Suppressor macrophage (primary cell): ENCODE measurements at regions not wholly inside any gene's neighbourhood (a gene's known extent, or its start where the extent isn't known, plus 50 kb on each side); places are given as distances from the start of the nearest gene placed in this dataset.
"Not testable (repeated sequence)": the region's sequence is repeated elsewhere in the genome, so short reads cannot be mapped to it uniquely, and the experiment has no call there.

Experiments
- DNase-seq, 4 experiments: peaks; one replicate each; pipeline ENCODE4 v3.0.0-alpha.2; 2020 to 2022

DNA sequence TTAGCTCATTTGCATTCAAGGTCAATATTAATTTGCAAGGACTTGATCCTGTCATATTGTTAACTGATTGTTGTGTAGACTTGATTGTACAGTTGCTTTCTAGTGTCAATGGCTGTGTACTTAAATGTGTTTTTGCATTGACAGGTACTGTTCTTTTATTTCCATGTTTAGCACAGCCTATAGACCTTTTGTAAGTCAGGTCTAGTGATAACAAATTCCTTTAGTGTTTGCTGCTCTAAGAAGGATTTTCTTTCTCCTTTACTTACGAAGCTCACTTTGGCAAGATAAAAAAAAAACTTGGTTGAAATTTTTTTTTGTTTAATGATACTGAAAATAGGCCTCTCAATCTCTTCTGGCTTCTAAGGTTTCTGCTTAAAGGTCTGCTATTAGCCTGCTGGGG lies 942.3 kb downstream of the QKI start:
- no peak for DNase-seq

DNA sequence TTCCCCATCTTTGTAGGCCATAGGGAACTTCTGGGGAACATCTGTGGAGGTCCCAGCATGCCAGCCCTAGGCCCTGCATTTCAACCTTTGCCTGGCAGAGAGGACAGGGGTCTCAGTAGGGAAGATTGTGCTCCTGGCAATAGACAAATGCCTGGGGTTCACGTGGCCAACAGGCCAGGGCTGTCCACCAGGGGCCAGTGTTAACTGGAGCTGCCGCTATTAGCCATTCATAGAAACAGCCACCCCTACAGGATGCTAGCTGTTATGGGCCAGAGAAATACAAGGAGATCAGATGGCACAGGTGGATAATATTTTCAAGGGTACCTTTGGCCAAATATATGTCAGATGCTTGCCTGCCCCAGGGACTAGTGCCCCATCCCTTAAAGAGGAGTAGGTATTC lies 932.9 kb downstream of the QKI start:
- no peak for DNase-seq

DNA sequence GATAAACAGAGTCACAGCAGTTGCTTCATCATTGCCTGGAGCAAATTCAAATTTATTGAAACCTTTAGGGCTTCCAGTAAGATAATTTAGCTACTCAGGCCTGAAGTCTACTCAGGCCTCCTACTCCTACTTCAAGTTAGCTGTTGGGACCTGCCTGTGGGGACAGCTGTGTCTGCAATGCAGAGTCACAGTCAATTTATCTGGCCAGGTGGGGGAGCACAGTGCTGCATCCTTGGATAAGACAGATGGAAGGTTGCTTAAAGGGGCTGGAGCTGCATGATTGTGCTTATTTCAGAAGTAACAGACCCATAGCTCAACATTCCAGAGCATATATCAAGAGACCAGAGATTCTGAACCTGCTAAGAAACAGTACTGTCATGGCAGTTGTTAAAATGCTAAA lies 932.1 kb downstream of the QKI start:
- DNase-seq, result no peak

DNA sequence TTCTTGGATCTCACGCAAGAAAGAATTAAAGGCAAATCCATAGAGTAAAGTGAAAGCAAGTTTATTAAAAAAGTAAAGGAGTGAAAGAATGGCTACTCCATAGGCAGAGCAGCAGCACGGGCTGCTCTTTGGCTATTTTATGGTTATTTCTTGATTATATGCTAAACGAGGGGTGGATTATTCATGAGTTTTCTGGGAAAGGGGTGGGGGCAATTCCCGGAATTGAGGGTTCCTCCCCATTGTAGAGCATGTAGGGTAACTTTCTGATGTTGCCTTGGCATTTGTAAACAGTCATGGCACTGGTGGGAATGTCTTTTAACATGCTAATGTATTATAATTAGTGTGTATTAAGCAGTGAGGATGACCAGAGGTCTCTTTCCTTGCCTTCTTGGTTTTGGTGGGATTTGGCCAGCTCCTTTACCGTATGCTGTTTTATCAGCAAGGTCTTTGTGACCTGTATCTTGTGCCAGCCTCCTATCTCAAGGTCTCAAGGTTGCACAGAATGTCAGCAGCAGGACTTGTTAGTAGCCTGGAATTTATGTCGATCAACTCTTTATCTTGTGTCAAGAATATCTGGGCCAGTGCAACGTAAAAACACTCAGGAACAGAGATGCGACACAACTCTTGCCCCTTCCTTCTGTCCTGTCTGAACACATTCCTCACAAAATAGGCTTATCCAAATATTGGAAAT lies 931.4 kb downstream of the QKI start:
- no peak for DNase-seq

DNA sequence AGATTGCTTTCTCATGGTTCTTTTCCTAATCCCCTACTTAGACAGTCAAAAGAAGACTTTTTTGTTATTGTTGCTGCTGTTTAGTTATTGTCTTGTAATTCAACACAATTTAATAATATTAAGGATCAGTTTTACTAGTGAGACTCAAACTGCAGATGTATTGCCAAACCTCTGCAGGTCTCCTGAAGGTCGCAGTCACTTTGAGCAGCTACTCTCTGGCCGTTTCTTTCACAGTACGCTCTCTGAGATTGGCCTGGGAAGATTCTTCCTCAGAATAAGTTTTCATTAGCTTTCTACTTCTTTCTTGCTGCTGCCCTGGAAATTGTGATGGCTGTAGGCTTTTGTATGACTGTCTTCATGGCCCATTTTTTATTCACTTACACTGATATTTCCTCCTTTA lies 930.8 kb downstream of the QKI start:
- no peak for DNase-seq

DNA sequence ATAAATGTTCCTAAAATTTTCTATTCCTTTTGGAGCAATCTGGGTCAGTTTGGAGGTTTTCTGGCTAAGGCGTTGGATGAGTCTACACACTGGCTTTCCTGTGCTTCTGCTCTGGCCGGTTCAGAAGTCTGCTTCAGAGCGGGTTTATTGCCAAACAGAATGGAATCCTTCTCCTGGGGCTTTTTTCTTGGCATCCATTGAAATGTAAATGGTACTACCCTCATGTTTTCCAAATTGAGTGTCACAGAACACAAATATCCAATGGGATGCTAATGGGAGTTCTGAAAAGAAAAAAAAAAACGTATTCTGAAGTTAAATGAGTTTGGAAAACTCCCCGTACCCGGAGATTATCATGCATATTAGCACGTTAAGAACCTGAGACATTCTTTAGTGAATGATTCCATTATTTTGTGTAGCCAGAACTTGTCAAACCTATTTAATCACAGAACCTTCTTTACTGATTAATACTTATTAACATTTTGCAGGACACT lies 930.3 kb downstream of the QKI start:
- no peak for DNase-seq

DNA sequence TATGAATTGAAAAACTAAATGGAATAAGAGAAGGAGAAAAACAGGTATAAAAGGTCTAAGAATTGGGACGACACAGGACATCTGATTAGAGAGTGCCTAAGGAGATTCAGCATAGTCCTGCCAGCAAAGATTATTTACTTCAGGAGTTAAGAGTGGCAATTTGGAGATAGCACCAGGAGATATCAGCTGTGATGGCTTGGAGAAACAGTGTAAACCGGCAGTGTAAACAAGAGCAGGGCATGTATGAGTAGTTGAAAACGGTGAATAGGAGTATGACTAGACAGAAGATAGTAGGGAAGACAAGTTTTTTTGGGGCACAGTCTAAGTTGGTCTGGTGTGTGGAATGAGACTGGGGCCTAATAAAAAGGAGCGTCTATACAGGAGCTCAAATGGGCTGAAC lies 924.9 kb downstream of the QKI start:
- DNase-seq, result not testable (repeated sequence)

DNA sequence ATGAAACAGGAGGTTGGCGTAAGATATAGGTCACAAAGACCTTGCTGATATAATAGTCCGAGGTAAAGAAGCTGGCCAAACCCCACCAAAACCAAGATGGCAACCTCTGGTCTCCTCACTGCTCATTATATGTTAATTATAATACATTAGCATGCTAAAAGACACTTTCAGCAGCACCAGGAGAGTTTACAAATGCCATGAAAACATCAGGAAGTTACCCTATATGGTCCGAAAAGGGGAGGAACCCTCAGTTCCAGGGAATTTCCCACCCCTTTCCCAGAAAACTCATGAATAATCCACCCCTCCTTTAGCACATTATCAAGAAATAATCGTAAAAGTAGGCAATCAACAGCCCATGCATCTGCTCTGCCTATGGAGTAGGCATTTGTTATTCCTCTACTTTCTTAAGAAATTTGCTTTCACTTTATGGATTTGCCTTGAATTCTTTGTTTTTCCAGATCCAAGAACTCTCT lies 923.4 kb downstream of the QKI start:
- DNase-seq, result no peak

DNA sequence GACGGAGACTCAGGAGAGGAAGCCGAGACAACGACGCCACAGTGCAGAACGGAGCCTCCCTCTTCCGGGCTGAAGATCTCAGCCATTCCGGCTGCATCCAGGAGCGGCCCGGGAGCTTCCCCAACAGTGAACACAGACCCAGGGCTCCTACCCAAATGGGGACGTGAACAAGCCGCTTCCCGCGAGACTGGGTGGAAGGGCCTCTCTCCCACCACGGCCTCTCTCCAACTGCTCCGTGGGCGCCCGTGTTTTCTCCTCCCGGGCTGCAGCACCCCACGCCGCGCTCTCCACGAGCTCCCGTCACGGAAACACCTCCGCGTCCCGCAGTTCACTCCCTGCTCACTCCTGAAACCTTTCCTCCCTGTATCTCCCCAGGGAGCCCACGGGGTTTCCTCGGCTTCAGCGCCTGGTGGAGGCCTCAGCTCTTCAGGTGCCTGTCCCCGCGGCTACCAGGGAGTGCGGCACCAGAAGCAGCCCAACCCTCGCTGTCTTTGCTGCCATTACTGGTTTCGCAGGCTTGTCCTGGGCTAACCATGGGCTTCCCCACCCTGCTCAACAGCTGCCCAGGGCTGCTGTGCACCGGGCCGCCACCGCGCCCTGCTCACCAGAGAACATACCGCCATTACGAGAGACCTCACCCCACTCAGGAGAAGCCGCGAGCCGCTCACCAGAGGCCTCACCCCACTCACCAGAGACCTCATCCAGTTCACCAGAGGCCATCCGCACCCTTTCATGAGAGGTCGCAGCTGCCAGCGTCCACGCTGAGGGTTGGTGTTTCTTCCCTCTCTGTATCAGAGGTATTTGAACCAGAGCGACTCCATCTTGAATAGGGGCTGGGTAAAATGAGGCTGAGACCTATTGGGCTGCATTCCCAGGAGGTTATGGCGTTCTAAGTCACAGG lies 922.8 kb downstream of the QKI start:
- no peak for DNase-seq

DNA sequence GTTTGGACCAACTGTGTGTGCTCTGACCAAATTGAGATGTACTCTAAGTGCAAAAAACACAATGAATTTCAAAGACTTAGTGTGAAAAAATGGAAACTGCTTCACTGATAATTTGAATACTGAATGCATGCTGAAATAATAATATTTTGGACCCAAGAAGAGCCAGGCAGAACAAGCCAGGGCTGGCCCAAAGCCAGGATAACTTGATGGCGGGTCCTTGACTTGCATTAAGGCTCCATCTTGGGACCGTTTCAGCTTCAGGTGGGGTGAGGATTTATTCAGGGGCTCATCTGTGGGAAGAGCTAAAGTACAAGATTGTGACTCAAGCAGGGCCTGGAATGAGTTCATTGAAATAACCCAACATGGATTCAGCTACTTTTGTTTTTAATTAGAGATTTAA lies 921.9 kb downstream of the QKI start:
- no peak for DNase-seq

DNA sequence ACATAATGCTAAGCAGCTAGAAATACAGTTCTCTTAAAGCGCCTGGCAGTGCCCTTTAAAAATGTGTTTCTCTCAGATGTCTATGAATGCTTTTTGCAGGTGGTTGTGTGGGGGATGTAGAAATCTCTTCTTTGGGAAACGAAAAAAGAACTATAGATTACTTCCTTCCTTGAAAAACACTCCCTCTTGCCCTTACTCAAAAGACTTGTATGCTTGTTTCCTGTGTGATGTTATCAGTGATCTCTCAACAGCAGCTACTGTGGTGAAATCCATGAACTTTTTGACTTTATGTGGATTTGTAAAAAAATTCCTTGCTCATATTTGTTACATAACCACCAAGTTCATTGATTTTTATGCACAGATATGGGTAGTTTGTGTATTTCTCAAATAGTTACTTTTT lies 916.5 kb downstream of the QKI start:
- no peak for DNase-seq

DNA sequence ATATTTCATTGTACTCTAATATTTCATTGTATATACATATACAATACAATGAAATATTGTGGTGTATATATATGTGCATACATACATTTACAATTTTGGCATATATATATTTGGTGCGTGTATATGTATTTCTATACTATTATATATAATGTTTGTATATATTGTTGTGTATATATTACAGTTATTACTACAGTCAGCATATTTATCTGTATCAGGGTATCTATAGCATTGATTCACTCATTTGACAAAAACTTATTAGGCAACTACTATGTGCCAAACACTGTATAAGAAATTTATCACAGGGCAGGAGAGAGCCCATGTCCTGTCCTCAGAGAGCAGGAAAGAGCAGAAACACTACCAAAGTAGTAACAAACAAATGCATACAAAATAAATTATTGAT lies 910.6 kb downstream of the QKI start:
- DNase-seq, result no peak

DNA sequence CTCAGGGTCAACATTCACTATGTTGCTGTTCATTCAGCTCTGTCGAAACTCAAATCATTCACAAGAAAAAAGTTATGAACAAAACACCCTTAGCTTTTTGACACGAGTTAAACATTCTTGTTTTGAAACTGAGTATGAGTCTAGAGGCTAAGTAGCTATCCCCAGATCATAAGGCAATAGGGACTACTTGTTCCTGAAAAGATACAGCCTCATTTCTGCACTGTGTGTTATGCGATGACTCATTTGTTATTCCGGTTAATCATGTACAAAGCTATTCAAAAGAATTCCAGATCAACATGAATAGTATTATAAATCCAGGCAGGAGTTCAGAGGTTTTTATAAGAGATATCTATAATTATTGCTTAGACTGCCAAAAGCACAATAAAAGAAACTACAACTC lies 908.0 kb downstream of the QKI start:
- no peak for DNase-seq

DNA sequence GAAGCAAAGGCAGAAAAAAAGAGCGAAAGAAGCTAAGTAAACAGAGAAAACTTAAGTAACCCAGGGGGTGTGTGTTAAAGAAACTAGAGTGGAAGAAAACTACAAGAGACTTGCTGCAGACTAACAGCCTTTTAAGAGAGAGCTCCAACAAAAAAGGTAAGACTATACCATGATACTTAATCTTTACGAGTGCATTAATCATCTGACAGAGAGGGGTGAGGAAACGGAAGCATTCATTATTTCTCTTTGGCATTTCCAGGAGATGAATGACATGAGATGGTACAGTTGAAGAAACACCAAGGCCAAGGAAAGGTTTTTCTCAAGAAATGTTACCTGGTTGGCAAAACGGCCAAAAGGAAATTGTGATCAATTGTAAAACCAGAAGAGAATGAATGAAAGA lies 906.8 kb downstream of the QKI start:
- no peak for DNase-seq

DNA sequence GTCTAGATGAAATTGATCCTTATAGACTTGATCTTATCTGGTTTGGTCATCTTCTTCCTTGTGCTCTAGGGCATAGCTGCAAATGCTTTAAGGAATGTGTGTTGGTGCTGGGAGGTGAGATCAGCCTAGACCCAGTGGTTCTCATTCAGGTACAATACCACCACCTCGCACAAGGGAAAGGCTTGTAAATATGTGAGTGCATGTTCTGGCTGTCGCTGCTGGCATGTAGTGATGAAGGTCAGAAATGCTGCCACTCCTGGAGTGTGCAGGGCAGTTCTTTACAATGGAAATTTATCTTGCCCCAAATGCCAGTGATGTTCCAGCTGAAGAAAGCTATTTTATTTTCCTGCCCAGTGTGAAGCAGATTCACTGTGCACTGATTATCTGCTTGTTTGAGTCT lies 900.9 kb downstream of the QKI start:
- no peak for DNase-seq

DNA sequence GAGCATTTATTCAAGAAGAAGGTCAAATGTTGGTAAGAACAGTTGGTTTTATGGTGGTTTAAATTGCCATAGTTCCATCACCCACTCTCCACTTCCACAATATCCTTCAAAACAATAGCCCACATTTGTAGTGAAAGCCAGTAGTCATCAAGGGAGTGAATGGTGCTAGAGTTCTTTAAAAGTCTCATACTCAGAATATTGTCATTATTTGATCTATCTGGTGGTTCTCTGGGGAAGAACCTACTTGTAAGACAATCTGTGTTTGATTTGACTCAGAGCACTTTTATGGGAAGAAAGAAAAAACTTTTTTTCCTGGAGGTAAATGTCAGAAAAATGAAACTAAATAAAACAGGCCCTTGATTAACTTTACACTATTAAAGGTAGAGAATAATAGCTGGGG lies 893.8 kb downstream of the QKI start:
- no peak for DNase-seq

DNA sequence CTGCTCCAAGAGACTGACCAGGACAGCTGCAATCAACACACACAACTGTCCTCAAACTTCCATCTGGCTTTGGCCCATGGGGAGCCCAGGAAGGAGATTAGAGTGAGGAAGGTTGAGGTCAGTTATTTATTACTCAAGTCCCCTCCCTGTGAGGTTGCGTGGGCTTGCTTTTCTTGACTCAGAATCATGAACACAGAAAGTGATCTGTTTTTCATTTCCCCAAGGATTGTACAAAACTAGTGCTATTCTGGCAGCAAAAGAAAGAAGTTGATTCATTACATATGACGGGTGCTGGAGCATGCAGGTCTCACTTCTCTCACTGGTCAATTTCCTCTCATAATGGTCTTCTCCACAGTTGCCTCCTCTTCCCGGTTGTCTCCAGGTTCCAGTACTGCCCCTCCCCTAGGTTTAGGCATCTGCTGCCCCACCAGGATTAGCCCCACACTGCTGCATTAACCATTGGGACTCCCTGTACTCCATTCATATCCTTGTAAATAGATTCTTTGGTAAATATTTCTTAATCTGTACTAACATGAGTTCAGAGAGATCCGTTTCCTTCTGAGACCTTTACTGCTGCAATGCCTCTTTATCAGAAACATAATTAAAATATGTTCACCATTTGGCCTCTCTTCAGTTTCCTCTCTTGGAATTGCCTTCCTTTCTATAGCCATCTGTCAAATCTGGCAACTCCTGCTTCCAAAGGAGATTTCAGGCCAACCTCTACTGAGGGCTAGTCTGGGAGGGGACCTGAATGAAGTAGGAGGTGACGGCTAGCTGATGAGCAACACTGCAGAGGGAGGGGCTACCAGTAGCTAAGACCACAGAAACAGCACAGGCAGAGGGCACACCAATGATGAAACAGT lies 888.8 kb downstream of the QKI start:
- DNase-seq, result no peak

DNA sequence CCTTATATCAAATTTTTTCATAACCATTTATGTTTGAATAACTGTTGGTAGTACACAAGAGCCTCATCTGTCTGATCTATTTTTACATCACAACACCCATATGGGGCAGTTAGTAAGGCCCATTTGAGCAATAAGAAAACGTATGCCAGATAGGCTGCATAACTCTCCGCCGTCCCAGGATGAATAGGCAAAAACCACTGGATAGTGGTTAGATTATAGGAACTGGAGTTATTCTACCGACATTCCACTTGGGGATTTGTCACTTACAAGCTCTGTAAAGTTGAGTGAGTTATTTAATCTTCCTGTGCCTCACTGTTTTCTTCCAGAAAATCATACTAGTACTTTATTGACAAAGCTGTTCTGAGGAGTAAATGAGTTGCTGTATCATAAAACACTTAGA lies 881.9 kb downstream of the QKI start:
- DNase-seq, result no peak

DNA sequence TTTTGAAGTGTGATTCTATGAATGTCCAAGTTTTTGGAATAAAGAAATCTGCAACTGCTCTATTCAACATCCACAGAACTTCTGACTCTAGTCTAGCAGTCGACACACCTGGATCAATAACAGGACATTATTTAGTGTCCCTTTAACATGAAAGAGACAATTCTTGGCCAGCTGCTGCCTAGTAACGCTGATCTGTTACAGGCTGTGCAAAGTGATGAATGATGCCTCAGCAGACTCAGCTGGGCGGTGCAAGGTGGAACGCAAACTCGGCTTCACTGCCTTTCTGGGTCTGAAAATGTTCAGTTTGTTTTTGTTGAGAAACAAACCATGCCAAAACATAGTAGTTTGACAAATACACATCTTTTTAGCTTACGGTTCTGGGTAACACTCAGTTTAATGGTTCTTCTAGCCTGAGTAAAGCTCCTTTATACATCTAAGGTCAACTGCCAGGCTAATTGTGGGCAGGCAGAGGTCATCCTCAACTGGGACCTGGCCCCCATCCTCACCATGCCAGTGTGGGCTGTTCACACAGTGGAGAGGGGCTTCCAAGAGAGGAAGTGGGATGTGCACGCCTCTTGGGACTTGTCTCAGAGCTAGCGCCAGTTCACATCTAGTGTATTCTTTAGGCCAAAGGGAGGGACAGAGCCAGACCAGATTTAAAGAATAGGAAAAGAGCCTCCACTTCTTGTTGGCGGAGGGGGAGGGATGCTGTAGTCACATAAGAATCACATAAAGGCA lies 879.7 kb downstream of the QKI start:
- no peak for DNase-seq

DNA sequence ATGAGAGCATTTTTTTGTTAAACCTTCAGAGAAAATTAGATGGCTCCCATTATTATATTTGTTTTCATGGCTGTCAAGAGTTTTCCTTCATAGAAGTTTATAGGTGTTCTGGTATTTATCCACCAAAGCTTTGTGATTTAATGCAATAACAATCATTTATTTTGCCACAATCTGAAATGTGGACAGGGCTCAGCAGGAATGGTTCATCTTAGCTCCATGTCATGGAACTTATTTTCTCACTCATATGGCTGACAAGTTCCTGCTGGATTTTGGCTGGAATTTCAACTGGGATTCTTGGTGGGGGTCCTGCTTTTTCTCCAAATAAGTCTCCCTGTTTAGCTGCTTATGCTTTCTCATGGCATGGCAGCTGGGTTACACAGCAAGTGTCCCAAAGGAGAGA lies 876.7 kb downstream of the QKI start:
- DNase-seq, result no peak

DNA sequence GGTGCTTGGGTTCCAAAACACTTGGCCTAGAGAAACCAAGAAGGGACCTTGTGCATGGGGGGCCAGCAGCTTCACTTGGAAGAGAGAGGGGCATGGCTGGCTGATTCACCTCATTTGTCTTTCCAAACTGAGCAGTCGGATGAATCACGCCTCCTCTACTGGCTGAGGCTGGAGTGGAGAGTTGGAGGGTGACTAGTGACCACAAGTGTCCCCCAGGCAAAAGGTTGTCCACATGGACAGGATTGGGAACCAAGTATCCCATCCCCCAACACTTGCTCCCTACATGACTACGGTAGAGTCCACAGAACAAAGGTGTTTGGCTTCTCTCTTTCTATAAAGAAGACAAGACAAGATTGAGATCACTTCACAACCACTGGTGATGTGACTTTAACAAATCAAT lies 875.6 kb downstream of the QKI start:
- DNase-seq, result no peak

DNA sequence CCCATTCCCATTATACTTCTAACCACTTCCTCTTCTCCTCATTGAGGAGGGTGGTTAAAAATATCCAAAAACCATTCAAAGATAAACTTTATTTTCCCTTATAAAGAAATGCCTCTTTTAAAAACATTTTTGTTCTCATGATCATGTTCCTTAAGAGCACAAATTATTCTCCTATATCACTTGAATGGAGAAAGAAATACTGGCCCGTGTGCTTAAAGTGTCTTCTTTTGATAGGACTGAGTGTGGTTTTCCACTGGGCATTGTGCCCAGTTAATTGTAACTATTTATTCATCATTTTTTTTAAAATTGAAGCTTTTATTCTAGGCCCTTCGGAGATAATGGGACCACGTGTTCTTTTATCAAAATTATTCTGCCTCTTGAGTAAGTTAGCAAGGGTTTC lies 871.5 kb downstream of the QKI start:
- DNase-seq, result no peak
